Esophagus muscularis mucosa (tissue), 4 donors: ENCODE measurements at regions not wholly inside any gene's neighbourhood (a gene's known extent, or its start where the extent isn't known, plus 50 kb on each side); places are given as distances from the start of the nearest gene placed in this dataset.

ENCODE experiments used
- DNase-seq: peaks from one replicate; pipeline ENCODE4 v3.0.0-alpha.2; 2017; ENCODE audit errors: extremely low spot score
- H3K27ac ChIP-seq, 4 donors: fragments of 200-600 bp; sonication (generic); replicated peaks in 1 of 4; 1 replicate in 3 of 4; 2 replicates in 1 of 4; pipeline ENCODE4 v1.5.1; 2016 to 2019; ENCODE audit warnings: mild to moderate bottlenecking in 1 of 4
- H3K27me3 ChIP-seq, 4 donors: fragments of 200-600 bp; sonication (generic); one replicate each; pipeline versions ENCODE4 v1.5.1 to v1.6.0; 2016 to 2019
- H3K36me3 ChIP-seq, 4 donors: fragments of 200-600 bp; sonication (generic); one replicate each; pipeline ENCODE4 v1.5.1; 2016 to 2019
- H3K4me1 ChIP-seq, 4 donors: fragments of 200-600 bp; sonication (generic); one replicate each; pipeline ENCODE4 v1.5.1; 2016 to 2019
- H3K4me3 ChIP-seq, 4 donors: fragments of 200-600 bp; sonication (generic); 1 replicate in 2 of 4; 2 replicates in 2 of 4; pipeline ENCODE4 v1.5.1; 2016 to 2019; ENCODE audit warnings: mild to moderate bottlenecking in 4 of 4, moderate library complexity in 1 of 4
- H3K9me3 ChIP-seq, 4 donors: fragments of 200-600 bp; sonication (generic); 1 replicate in 3 of 4; 2 replicates in 1 of 4; pipeline ENCODE4 v1.5.1; 2016 to 2019
- EP300 ChIP-seq: sonication (generic); formaldehyde crosslinking; IDR thresholded peaks from one replicate; pipeline ENCODE4 v1.6.1; 2017; ENCODE audit warnings: antibody characterized with exemption
- POLR2A ChIP-seq: fragments of 450-650 bp; IDR thresholded peaks from one replicate; pipeline ENCODE4 v1.6.1; 2017; ENCODE audit warnings: antibody characterized with exemption, moderate library complexity, mild to moderate bottlenecking, low read depth
- POLR2AphosphoS5 ChIP-seq, 2 donors: sonication (generic); formaldehyde crosslinking; IDR thresholded peaks; one replicate each; pipeline ENCODE4 v1.6.1; 2017; ENCODE audit warnings: antibody characterized with exemption in 2 of 2
- WGBS: methylation state at CpG from one replicate; pipeline ENCODE4 v1.1.5; 2018; 5-methylcytosine and 5-hydroxymethylcytosine counted together
- intact Hi-C: fragments of 100-400 bp; cut with DNase I; formaldehyde crosslinking; loops from one replicate; pipeline ENCODE4 v1.15.1; 2023
- TF ChIP-seq, protein P1 (sequence below), 3 experiments: fragments of 200-600 bp in 2 of 3; fragments of 450-650 bp in 1 of 3; sonication (generic) in 2 of 3; IDR thresholded peaks; one replicate each; pipeline ENCODE4 v1.5.1; 2017 to 2019; ENCODE audit warnings: antibody characterized with exemption in 3 of 3, mild to moderate bottlenecking in 2 of 3, moderate library complexity in 1 of 3

DNA sequence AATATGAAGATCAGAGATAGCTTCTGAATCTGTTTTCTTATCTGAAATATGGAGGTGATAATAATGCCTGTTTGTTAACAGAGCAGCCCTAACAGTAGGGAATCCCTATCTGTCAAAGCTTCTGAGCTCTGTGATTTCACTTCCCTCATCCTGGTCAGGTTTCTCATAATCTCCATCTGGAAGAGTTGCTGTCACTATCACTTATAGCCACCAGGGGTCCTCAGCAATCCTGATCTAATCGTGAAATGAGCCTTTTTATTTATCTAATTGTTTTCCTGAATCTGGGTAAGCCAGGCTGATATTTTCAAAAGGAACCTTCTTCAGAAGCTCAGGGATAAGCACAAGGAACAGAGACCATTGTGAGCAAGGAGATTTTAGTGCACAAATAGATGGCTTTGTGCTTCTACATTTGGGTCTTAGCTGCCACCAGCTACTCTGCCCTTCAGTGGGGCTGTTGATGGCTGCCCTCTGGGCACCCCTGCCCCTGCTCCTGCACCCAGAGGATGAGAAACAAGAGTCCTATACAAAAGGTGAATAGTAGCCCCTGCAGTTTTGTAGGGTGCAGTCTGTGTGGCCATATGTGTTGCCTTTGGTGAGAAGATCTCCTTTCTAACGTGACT, 196.4 kb upstream of the RADX start:
- Histone ChIP-seq H3K9me3 (no peaks in the 10 kb centered on the region), H3K4me1 (no peaks in the 10 kb centered on the region), H3K27me3 (no peaks in the 10 kb centered on the region), H3K4me3 (no peak overlapping the region), H3K27ac (no peak overlapping the region), H3K36me3 (no peaks in the 10 kb centered on the region)
- no peak for DNase-seq
- WGBS = 39% methylated on average over 2 of the region's 2 CpGs
- TF ChIP-seq POLR2AphosphoS5 (IDR thresholded peaks at IDR 0.05) = no peak
- TF ChIP-seq, protein P1, sequence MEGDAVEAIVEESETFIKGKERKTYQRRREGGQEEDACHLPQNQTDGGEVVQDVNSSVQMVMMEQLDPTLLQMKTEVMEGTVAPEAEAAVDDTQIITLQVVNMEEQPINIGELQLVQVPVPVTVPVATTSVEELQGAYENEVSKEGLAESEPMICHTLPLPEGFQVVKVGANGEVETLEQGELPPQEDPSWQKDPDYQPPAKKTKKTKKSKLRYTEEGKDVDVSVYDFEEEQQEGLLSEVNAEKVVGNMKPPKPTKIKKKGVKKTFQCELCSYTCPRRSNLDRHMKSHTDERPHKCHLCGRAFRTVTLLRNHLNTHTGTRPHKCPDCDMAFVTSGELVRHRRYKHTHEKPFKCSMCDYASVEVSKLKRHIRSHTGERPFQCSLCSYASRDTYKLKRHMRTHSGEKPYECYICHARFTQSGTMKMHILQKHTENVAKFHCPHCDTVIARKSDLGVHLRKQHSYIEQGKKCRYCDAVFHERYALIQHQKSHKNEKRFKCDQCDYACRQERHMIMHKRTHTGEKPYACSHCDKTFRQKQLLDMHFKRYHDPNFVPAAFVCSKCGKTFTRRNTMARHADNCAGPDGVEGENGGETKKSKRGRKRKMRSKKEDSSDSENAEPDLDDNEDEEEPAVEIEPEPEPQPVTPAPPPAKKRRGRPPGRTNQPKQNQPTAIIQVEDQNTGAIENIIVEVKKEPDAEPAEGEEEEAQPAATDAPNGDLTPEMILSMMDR (IDR thresholded peaks at IDR 0.05) = peak; percentile 22 to 44 (median 44)
- intact Hi-C loops = no loop called here

DNA sequence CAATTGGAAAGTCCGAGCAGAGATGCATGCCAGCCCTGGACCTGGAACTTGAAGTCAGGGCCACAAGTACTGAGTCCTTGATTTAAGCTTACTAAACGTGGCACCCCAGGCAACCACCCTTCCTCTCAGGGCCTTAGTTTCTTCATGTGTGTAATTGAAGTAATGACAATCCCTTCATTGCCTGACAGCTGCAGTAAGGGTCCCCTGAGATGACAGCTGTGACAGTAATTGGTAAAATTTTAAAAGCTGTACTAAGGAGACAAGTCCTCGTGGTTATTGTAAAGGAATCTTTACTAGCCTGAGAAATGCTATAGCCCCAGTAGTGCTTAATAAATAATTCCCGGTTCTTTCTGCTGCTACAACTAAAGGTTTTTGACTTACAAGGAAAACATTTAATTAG, 175.1 kb upstream of the RADX start:
- TF ChIP-seq POLR2AphosphoS5 (IDR thresholded peaks at IDR 0.05) (no peak), EP300 (no peak), POLR2A (no peak)
- TF ChIP-seq, protein P1 (IDR thresholded peaks at IDR 0.05) = no peak
- intact Hi-C loops = no loop called here
- no peak overlapping the region for H3K4me3 ChIP-seq
- H3K27ac ChIP-seq = no peak overlapping the region
- H3K36me3 ChIP-seq = no peaks in the 10 kb centered on the region
- H3K27me3 ChIP-seq = no peaks in the 10 kb centered on the region
- no peaks in the 10 kb centered on the region for H3K4me1 ChIP-seq
- no peak for DNase-seq
- 66% methylated on average over 4 of the region's 4 CpGs for WGBS
- no peaks in the 10 kb centered on the region for H3K9me3 ChIP-seq

DNA sequence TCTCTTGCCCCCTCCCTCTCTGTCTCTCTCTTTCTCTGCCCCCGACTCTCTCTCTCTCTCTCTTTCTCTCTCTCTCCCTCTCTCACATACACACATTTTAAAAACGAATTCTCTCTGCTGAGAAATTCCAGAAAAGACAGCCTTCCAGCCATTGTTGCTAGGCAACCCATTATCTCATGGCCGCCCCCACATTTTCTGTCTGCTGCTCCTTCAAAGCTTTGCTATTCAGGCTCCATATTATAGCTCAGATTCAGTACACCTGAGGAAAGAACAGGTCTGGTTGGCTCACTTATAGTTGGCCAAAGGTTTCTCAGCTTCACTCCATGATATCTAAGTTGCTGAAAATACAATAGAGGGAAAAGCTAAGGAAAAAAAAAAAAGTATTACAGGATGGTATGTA, 174.4 kb upstream of the RADX start:
- no peak for TF ChIP-seq EP300
- TF ChIP-seq, protein P1 (IDR thresholded peaks at IDR 0.05) = no peak
- Histone ChIP-seq H3K27me3 (no peaks in the 10 kb centered on the region), H3K36me3 (no peaks in the 10 kb centered on the region), H3K9me3 (no peaks in the 10 kb centered on the region), H3K4me1 (no peaks in the 10 kb centered on the region), H3K4me3 (no peak overlapping the region), H3K27ac (no peak overlapping the region)
- DNase-seq = no peak
- 40% methylated on average over 3 of the region's 3 CpGs for WGBS
- intact Hi-C loops = no loop called here

GRCh38 chrX:106450405-106450804, 161.4 kb upstream of the RADX start:
- DNase-seq = no peak
- TF ChIP-seq POLR2AphosphoS5 (IDR thresholded peaks at IDR 0.05) = no peak
- no peak for TF ChIP-seq POLR2A
- TF ChIP-seq, protein P1 (IDR thresholded peaks at IDR 0.05) = no peak
- TF ChIP-seq EP300 = no peak
- WGBS = 35% methylated on average over 2 of the region's 2 CpGs
- Histone ChIP-seq H3K4me3 (no peak overlapping the region), H3K36me3 (no peaks in the 10 kb centered on the region), H3K27ac (no peak overlapping the region), H3K27me3 (no peaks in the 10 kb centered on the region), H3K9me3 (no peaks in the 10 kb centered on the region), H3K4me1 (no peaks in the 10 kb centered on the region)
- intact Hi-C loops = no loop called here

DNA sequence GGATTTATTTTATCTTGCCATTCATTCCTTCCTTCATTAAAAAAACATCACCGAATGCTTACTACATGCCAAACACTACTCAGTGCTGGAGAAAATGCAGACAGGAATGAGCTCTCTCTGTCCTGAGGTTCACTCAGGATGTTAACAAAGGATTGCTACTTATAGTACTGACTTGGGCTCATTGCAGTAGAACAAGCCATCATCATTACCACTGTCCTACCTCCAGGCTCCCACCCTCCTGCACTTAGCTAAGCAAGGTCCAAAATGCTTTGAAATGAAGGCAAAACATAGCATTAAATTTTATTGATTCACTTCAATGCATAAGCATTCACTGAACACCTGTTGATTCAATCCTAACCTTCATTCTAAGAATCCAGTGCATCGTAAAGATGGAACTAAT, 159.8 kb upstream of the RADX start:
- WGBS = 87% methylated on average over 2 of the region's 2 CpGs
- TF ChIP-seq EP300 (no peak), POLR2AphosphoS5 (IDR thresholded peaks at IDR 0.05) (no peak), POLR2A (no peak)
- TF ChIP-seq, protein P1 (IDR thresholded peaks at IDR 0.05) = no peak
- Histone ChIP-seq H3K4me1 (no peaks in the 10 kb centered on the region), H3K27ac (no peak overlapping the region), H3K9me3 (no peaks in the 10 kb centered on the region), H3K36me3 (no peaks in the 10 kb centered on the region), H3K27me3 (no peaks in the 10 kb centered on the region), H3K4me3 (no peak overlapping the region)
- intact Hi-C loops = no loop called here
- no peak for DNase-seq
